Endothelial cell (in vitro differentiated cells): ENCODE measurements at regions not wholly inside any gene's neighbourhood (a gene's known extent, or its start where the extent isn't known, plus 50 kb on each side); places are given as distances from the start of the nearest gene placed in this dataset.

Experiments used
- DNase-seq: peaks from one replicate; pipeline ENCODE4 v3.0.0; 2021; ENCODE audit warnings: low spot score
- H3K27ac Mint-ChIP-seq: one replicate; pipeline ENCODE4 v1.8.0; 2021; ENCODE audit warnings: mixed read lengths, inconsistent platforms; ENCODE audit not compliant: unreplicated experiment
- H3K27me3 Mint-ChIP-seq: one replicate; pipeline ENCODE4 v1.8.0; 2021; ENCODE audit warnings: mild to moderate bottlenecking, moderate library complexity, mixed read lengths, inconsistent platforms; ENCODE audit not compliant: unreplicated experiment
- H3K36me3 Mint-ChIP-seq: one replicate; pipeline ENCODE4 v1.8.0; 2021; ENCODE audit warnings: mild to moderate bottlenecking, low read depth, mixed read lengths, inconsistent platforms; ENCODE audit not compliant: unreplicated experiment
- H3K4me1 Mint-ChIP-seq: one replicate; pipeline ENCODE4 v1.8.0; 2021; ENCODE audit warnings: mild to moderate bottlenecking, mixed read lengths, inconsistent platforms; ENCODE audit not compliant: unreplicated experiment
- H3K4me3 Mint-ChIP-seq: one replicate; pipeline ENCODE4 v1.8.0; 2021; ENCODE audit warnings: mild to moderate bottlenecking, mixed read lengths, inconsistent platforms; ENCODE audit not compliant: unreplicated experiment
- H3K9me3 Mint-ChIP-seq: one replicate; pipeline ENCODE4 v1.8.0; 2021; ENCODE audit warnings: mixed read lengths, inconsistent platforms; ENCODE audit not compliant: unreplicated experiment
- CTCF ChIP-seq: fragments of 200-600 bp; sonication (generic); IDR thresholded peaks from one replicate; pipeline ENCODE4 v1.5.0; 2021; ENCODE audit warnings: antibody characterized with exemption; ENCODE audit not compliant: unreplicated experiment

GRCh38 chr13:34104853-34105252, 286.9 kb downstream of the RFC3 start:
- H3K27ac Mint-ChIP-seq, result no peak overlapping the region
- no peak overlapping the region for H3K4me3 Mint-ChIP-seq
- H3K4me1 Mint-ChIP-seq, result peaks cover 4% of the 10 kb centered on the region
- TF ChIP-seq CTCF, result no peak
- H3K36me3 Mint-ChIP-seq, result no peaks in the 10 kb centered on the region
- no peak for DNase-seq
- H3K9me3 Mint-ChIP-seq, result no peaks in the 10 kb centered on the region
- no peaks in the 10 kb centered on the region for H3K27me3 Mint-ChIP-seq

GRCh38 chr13:34107806-34108205, 289.9 kb downstream of the RFC3 start:
- H3K27me3 Mint-ChIP-seq, result no peaks in the 10 kb centered on the region

GRCh38 chr13:34108410-34108809, 290.5 kb downstream of the RFC3 start:
- H3K27ac Mint-ChIP-seq, result no peak overlapping the region
- no peak for TF ChIP-seq CTCF
- H3K4me1 Mint-ChIP-seq, result peaks cover 9% of the 10 kb centered on the region
- H3K27me3 Mint-ChIP-seq, result no peaks in the 10 kb centered on the region
- no peaks in the 10 kb centered on the region for H3K36me3 Mint-ChIP-seq
- no peak for DNase-seq
- no peak overlapping the region for H3K4me3 Mint-ChIP-seq
- no peaks in the 10 kb centered on the region for H3K9me3 Mint-ChIP-seq

More at GRCh38 chr13:34107806-34108205, 289.9 kb downstream of the RFC3 start:
- no peak for DNase-seq
- peaks cover 8% of the 10 kb centered on the region for H3K4me1 Mint-ChIP-seq
- H3K4me3 Mint-ChIP-seq, result no peak overlapping the region
- no peak for TF ChIP-seq CTCF
- no peaks in the 10 kb centered on the region for H3K9me3 Mint-ChIP-seq
- no peaks in the 10 kb centered on the region for H3K36me3 Mint-ChIP-seq
- H3K27ac Mint-ChIP-seq, result no peak overlapping the region

GRCh38 chr13:34114581-34114980, 296.6 kb downstream of the RFC3 start:
- Mint-ChIP-seq H3K4me3 (no peak overlapping the region), H3K27ac (no peak overlapping the region), H3K27me3 (no peaks in the 10 kb centered on the region), H3K4me1 (peaks cover 8% of the 10 kb centered on the region), H3K36me3 (no peaks in the 10 kb centered on the region), H3K9me3 (no peaks in the 10 kb centered on the region)
- no peak for TF ChIP-seq CTCF
- DNase-seq, result no peak

- Mint-ChIP-seq H3K4me1 (peaks cover 8% of the 10 kb centered on the region), H3K9me3 (no peaks in the 10 kb centered on the region), H3K27ac (no peak overlapping the region), H3K36me3 (no peaks in the 10 kb centered on the region), H3K4me3 (no peak overlapping the region), H3K27me3 (no peaks in the 10 kb centered on the region)
- no peak for TF ChIP-seq CTCF
- DNase-seq, result no peak
Observed at GRCh38 chr13:34116651-34117050, 298.7 kb downstream of the RFC3 start.
